ENCODE measurements at regions not wholly inside any gene's neighbourhood (a gene's known extent, or its start where the extent isn't known, plus 50 kb on each side); places are given as distances from the start of the nearest gene placed in this dataset.
"Not testable (repeated sequence)": the region's sequence is repeated elsewhere in the genome, so short reads cannot be mapped to it uniquely, and the experiment has no call there.

DNA sequence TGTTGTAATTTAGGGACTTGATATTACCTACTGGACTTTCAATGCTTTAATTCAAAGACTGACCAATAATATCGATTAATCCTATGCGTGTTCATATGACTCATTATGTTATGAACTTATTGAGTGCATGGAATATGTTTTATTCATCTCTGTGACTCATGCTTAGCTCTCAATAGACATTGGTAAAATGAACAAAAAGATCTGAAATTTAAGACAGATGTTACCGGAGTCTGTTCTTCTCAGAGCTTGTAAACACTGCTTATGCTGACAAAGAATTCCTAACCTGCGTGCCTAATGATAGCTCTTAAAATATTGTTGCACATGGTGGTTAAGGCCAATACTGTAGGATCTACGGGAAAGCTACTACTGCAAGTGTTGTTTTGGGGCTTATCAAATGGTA is 131.5 kb upstream of the ACBD5 start:
- H3K4me1 Mint-ChIP-seq (ENCODE audit: low read depth), result no peaks in the 10 kb centered on the region
- peaks cover 23% of the 10 kb centered on the region for H3K27me3 Mint-ChIP-seq (ENCODE audit: low read depth)
- DNase-seq (ENCODE audit: low spot score), result no peak
- H3K9me3 Mint-ChIP-seq (ENCODE audit: low read depth), result no peaks in the 10 kb centered on the region
- H3K36me3 Mint-ChIP-seq (ENCODE audit: low read depth), result no peaks in the 10 kb centered on the region
- TF ChIP-seq, protein P1, sequence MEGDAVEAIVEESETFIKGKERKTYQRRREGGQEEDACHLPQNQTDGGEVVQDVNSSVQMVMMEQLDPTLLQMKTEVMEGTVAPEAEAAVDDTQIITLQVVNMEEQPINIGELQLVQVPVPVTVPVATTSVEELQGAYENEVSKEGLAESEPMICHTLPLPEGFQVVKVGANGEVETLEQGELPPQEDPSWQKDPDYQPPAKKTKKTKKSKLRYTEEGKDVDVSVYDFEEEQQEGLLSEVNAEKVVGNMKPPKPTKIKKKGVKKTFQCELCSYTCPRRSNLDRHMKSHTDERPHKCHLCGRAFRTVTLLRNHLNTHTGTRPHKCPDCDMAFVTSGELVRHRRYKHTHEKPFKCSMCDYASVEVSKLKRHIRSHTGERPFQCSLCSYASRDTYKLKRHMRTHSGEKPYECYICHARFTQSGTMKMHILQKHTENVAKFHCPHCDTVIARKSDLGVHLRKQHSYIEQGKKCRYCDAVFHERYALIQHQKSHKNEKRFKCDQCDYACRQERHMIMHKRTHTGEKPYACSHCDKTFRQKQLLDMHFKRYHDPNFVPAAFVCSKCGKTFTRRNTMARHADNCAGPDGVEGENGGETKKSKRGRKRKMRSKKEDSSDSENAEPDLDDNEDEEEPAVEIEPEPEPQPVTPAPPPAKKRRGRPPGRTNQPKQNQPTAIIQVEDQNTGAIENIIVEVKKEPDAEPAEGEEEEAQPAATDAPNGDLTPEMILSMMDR (IDR thresholded peaks at IDR 0.05), result no peak
- H3K27ac Mint-ChIP-seq (ENCODE audit: unreplicated experiment), result no peak overlapping the region
- H3K4me3 Mint-ChIP-seq (ENCODE audit: unreplicated experiment), result no peak overlapping the region

DNA sequence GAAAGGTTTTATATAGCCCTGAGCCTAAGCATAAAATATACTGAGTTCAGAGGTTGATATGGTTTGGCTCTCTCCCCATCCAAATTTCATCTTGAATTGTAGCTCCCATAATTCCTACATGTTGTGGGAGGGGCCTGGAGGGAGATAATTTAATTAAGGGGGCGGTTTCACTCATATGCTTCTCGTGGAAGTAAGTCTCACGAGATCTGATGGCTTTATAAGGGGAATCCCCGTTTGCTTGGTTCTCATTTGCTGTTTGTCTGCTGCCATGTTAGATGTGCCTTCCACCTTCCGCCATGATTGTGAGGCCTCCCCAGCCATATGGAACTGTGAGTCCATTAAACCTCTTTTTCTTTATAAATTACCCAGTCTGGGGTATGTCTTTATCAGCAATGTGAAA is 130.8 kb upstream of the ACBD5 start:
- H3K36me3 Mint-ChIP-seq (ENCODE audit: low read depth); H3K27ac Mint-ChIP-seq (ENCODE audit: unreplicated experiment); H3K4me3 Mint-ChIP-seq (ENCODE audit: unreplicated experiment); H3K4me1 Mint-ChIP-seq (ENCODE audit: low read depth); H3K9me3 Mint-ChIP-seq (ENCODE audit: low read depth); DNase-seq (ENCODE audit: low spot score): not testable (repeated sequence)
- H3K27me3 Mint-ChIP-seq (ENCODE audit: low read depth), result peaks cover 22% of the 10 kb centered on the region

DNA sequence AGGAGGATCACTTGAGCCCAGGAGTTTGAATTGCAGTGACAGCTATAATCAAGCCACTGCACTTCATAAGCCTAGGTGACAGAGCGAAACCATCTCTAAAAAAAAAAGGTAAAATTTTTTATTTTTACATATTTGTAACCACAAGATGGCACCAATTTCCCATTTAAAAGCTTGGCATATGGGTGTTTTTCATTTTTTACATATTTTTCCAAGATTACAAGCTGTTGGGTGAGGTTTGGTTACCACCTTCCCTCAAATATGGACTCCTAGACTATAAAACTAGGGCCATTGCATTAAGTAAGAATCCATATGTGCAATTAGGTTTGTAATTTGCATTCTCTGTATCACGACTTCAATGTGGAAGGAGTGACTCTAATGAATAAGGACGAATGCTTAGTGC is 129.3 kb upstream of the ACBD5 start:
- H3K9me3 Mint-ChIP-seq (ENCODE audit: low read depth), result no peaks in the 10 kb centered on the region
- TF ChIP-seq, protein P1 (IDR thresholded peaks at IDR 0.05), result peak; percentile 83
- H3K36me3 Mint-ChIP-seq (ENCODE audit: low read depth), result no peaks in the 10 kb centered on the region
- no peak for DNase-seq (ENCODE audit: low spot score)
- H3K4me3 Mint-ChIP-seq (ENCODE audit: unreplicated experiment), result no peak overlapping the region
- no peak overlapping the region for H3K27ac Mint-ChIP-seq (ENCODE audit: unreplicated experiment)
- H3K27me3 Mint-ChIP-seq (ENCODE audit: low read depth), result peaks cover 24% of the 10 kb centered on the region
- H3K4me1 Mint-ChIP-seq (ENCODE audit: low read depth), result peaks cover 3% of the 10 kb centered on the region

DNA sequence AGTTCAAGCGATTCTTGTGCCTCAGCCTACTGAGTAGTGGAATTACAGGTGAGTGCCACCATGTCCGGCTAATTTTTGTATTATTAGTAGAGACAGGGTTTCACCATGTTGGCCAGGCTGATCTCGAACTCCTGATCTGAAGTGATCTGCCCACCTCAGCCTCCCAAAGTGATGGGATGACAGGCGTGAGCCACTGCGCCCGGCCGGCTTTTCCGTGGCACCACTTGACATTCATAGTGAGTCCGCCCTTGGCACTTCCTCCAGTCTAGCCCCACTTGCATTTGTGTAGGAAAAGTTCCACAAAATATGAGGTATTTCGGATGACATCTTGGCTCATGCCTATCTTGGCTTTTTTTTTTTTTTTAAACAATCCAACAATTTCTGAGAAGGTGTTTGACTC is 128.1 kb upstream of the ACBD5 start:
- TF ChIP-seq, protein P1 (IDR thresholded peaks at IDR 0.05), result no peak
- Mint-ChIP-seq H3K9me3 (ENCODE audit: low read depth) (no peaks in the 10 kb centered on the region), H3K4me3 (ENCODE audit: unreplicated experiment) (no peak overlapping the region), H3K36me3 (ENCODE audit: low read depth) (no peaks in the 10 kb centered on the region), H3K27me3 (ENCODE audit: low read depth) (peaks cover 21% of the 10 kb centered on the region), H3K4me1 (ENCODE audit: low read depth) (peaks cover 3% of the 10 kb centered on the region), H3K27ac (ENCODE audit: unreplicated experiment) (no peak overlapping the region)
- no peak for DNase-seq (ENCODE audit: low spot score)

DNA sequence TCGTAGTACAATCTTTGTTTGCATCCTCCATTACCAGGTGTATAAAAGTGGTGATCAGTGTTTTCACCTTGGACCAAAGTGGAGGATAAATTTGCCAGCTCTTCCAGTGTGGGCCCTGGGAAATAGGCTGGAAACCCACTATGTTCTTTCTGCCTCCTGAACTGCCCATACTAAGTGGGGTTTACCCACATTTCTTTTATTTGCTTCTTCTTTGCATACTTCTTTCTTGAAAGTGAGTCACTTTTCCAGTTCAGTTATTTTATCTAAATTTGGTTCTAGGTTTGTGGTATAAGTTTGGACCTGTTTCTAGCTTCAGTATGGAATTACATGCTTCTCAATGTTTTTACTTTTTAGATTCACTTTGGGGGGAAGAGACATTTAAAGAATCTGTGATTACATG is 126.2 kb upstream of the ACBD5 start:
- no peaks in the 10 kb centered on the region for H3K36me3 Mint-ChIP-seq (ENCODE audit: low read depth)
- H3K4me1 Mint-ChIP-seq (ENCODE audit: low read depth), result peaks cover 3% of the 10 kb centered on the region
- TF ChIP-seq, protein P1 (IDR thresholded peaks at IDR 0.05), result no peak
- H3K27ac Mint-ChIP-seq (ENCODE audit: unreplicated experiment), result no peak overlapping the region
- H3K9me3 Mint-ChIP-seq (ENCODE audit: low read depth), result no peaks in the 10 kb centered on the region
- H3K4me3 Mint-ChIP-seq (ENCODE audit: unreplicated experiment), result no peak overlapping the region
- peaks cover 19% of the 10 kb centered on the region for H3K27me3 Mint-ChIP-seq (ENCODE audit: low read depth)
- DNase-seq (ENCODE audit: low spot score), result no peak

DNA sequence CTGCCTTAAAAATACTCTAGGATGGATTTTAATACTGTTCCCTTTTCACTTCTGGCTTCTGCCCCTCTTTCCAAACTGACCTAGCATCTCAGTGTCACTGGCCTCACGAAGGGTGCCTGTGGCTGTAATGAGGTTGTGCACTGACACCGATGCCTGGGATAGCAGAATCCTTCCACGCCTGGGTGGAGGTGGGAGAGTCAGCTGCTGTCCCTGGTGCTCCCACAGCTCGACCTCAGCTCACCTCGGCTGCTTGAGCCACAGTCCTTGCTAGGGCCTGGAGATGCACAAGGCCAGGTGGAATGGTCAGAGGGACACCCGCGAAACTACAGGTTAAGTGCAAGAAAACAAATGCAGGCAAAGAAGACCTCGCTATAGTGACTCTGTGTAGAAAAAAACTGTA is 123.4 kb upstream of the ACBD5 start:
- no peak for DNase-seq (ENCODE audit: low spot score)
- Mint-ChIP-seq H3K36me3 (ENCODE audit: low read depth) (no peaks in the 10 kb centered on the region), H3K27ac (ENCODE audit: unreplicated experiment) (no peak overlapping the region), H3K4me1 (ENCODE audit: low read depth) (peaks cover 3% of the 10 kb centered on the region), H3K27me3 (ENCODE audit: low read depth) (peaks cover 17% of the 10 kb centered on the region), H3K9me3 (ENCODE audit: low read depth) (no peaks in the 10 kb centered on the region), H3K4me3 (ENCODE audit: unreplicated experiment) (no peak overlapping the region)
- TF ChIP-seq, protein P1 (IDR thresholded peaks at IDR 0.05), result no peak
